Tibial nerve (tissue), 4 donors: ENCODE measurements at regions not wholly inside any gene's neighbourhood (a gene's known extent, or its start where the extent isn't known, plus 50 kb on each side); places are given as distances from the start of the nearest gene placed in this dataset.

Experiments used
- DNase-seq, 2 donors: peaks; one replicate each; pipeline ENCODE4 v3.0.0-alpha.2; 2019; ENCODE audit warnings: low spot score in 2 of 2
- H3K27ac ChIP-seq, 4 donors: fragments of 200-600 bp; sonication (generic) in 3 of 4; one replicate each; pipeline ENCODE4 v1.5.1; 2017 to 2019; ENCODE audit warnings: mild to moderate bottlenecking in 1 of 4
- H3K27me3 ChIP-seq, 2 donors: fragments of 200-600 bp; sonication (generic) in 1 of 2; one replicate each; pipeline versions ENCODE4 v1.5.1 to v1.6.0; 2017 to 2019
- H3K36me3 ChIP-seq, 3 donors: fragments of 200-600 bp; sonication (generic); one replicate each; pipeline ENCODE4 v1.5.1; 2018 to 2019
- H3K4me1 ChIP-seq, 4 donors: fragments of 200-600 bp; sonication (generic) in 3 of 4; one replicate each; pipeline ENCODE4 v1.5.1; 2017 to 2019
- H3K4me3 ChIP-seq, 4 donors: fragments of 200-600 bp; sonication (generic) in 3 of 4; one replicate each; pipeline ENCODE4 v1.5.1; 2017 to 2019; ENCODE audit warnings: mild to moderate bottlenecking in 1 of 4, moderate library complexity in 1 of 4
- H3K9me3 ChIP-seq, 4 donors: fragments of 200-600 bp; sonication (generic) in 3 of 4; one replicate each; pipeline ENCODE4 v1.5.1; 2017 to 2019
- CTCF ChIP-seq, 5 experiments: fragments of 200-600 bp in 3 of 5; fragments of 450-650 bp in 2 of 5; sonication (generic) in 3 of 5; IDR thresholded peaks; one replicate each; pipeline ENCODE4 v1.5.1; 2016 to 2019; ENCODE audit warnings: antibody characterized with exemption in 5 of 5, mild to moderate bottlenecking in 3 of 5, moderate library complexity in 2 of 5
- EP300 ChIP-seq, 2 donors: sonication (generic); formaldehyde crosslinking; IDR thresholded peaks; one replicate each; pipeline ENCODE4 v1.6.1; 2017; ENCODE audit warnings: antibody characterized with exemption in 2 of 2, mild to moderate bottlenecking in 1 of 2
- POLR2A ChIP-seq, 2 donors: fragments of 450-650 bp; IDR thresholded peaks; one replicate each; pipeline ENCODE4 v1.6.1; 2017; ENCODE audit warnings: antibody characterized with exemption in 2 of 2, mild to moderate bottlenecking in 2 of 2, moderate library complexity in 2 of 2
- WGBS, 2 donors: methylation state at CpG; one replicate each; pipeline ENCODE4 v1.1.5; 2018; 5-methylcytosine and 5-hydroxymethylcytosine counted together

DNA sequence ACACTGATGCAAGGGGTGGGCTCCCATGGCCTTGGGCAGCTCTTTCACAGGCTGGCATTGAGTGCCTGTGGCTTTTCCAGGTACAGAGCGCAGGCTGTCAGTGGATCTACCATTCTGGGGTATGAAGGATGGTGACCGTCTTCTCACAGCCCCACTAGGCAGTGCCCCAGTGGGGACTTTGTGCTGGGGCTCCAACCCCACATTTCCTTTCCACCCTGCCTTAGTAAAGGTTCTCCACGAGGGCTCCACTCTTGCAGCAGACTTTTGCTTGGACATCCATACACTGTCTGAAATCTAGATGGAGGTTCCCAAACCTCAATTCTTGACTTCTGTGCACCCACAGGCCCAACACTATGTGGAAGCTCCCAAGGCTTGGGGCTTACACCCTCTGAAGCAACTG lies 107.9 kb upstream of the ECI2 start:
- DNase-seq: no peak
- Histone ChIP-seq H3K4me1 (no peaks in the 10 kb centered on the region), H3K27me3 (no peaks in the 10 kb centered on the region), H3K4me3 (no peak overlapping the region), H3K36me3 (no peaks in the 10 kb centered on the region), H3K9me3 (peaks cover 0 to 19% (median 0%) of the 10 kb centered on the region in 4 donors), H3K27ac (no peak overlapping the region)
- 71 to 81% methylated on average over 2 to 3 of the region's 3 CpGs for WGBS, 2 donors
- TF ChIP-seq EP300 (IDR thresholded peaks at IDR 0.05): no peak
- TF ChIP-seq CTCF (IDR thresholded peaks at IDR 0.05): no peak
- TF ChIP-seq POLR2A (IDR thresholded peaks at IDR 0.05): no peak

- 79 to 88% methylated on average over 4 of the region's 4 CpGs for WGBS, 2 donors
- peaks cover 0 to 19% (median 0%) of the 10 kb centered on the region in 4 donors for H3K9me3 ChIP-seq
- no peaks in the 10 kb centered on the region for H3K27me3 ChIP-seq
- H3K4me3 ChIP-seq: no peak overlapping the region
- DNase-seq: no peak
- H3K4me1 ChIP-seq: no peaks in the 10 kb centered on the region
- TF ChIP-seq POLR2A (IDR thresholded peaks at IDR 0.05): no peak
- no peak overlapping the region for H3K27ac ChIP-seq
- no peaks in the 10 kb centered on the region for H3K36me3 ChIP-seq
Observed at GRCh38 chr6:4242601-4243000, 107.2 kb upstream of the ECI2 start.

GRCh38 chr6:4240148-4240547 lies 104.8 kb upstream of the ECI2 start:
- DNase-seq: no peak
- H3K27ac ChIP-seq: no peak overlapping the region
- no peaks in the 10 kb centered on the region for H3K36me3 ChIP-seq
- H3K9me3 ChIP-seq: peaks cover 0 to 14% (median 0%) of the 10 kb centered on the region in 4 donors
- no peak overlapping the region for H3K4me3 ChIP-seq
- TF ChIP-seq CTCF (IDR thresholded peaks at IDR 0.05) (no peak), EP300 (IDR thresholded peaks at IDR 0.05) (no peak), POLR2A (IDR thresholded peaks at IDR 0.05) (no peak)
- 94 to 98% methylated on average over 2 of the region's 2 CpGs for WGBS, 2 donors
- H3K4me1 ChIP-seq: no peaks in the 10 kb centered on the region
- no peaks in the 10 kb centered on the region for H3K27me3 ChIP-seq

DNA sequence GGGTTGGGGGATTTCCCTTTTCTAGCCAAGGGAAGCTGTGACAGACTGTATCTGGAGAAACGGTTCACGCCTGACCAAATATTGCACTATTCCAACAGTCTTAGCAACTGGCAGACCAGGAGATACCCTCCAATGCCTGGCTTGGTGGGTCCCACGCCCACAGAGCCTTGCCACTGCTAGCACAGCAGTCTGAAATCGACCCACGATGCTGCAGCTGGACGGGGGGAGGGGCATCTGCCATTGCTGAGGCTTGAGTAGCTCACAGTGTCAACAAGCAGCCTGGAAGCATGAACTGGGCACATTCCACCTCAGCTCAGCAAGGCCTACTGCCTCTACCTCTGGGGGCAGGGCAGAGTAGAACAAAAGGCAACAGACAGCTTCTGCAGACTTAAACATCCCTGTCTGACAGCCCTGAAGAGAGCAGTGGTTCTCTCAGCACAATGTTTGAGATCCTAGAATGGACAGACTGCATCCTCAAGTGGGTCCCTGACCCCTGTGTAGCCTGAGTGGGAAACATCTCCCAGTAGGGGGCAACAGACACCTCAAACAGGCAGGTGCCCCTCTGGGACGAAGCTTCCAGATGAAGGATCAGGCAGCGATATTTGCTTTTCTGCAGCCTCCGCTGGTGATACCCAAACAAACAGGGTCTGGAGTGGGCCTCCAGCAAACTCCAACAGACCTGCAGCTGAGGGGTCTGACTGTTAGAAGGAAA lies 89.9 kb upstream of the ECI2 start:
- H3K4me1 ChIP-seq: peaks cover 0 to 3% (median 0%) of the 10 kb centered on the region in 4 donors

DNA sequence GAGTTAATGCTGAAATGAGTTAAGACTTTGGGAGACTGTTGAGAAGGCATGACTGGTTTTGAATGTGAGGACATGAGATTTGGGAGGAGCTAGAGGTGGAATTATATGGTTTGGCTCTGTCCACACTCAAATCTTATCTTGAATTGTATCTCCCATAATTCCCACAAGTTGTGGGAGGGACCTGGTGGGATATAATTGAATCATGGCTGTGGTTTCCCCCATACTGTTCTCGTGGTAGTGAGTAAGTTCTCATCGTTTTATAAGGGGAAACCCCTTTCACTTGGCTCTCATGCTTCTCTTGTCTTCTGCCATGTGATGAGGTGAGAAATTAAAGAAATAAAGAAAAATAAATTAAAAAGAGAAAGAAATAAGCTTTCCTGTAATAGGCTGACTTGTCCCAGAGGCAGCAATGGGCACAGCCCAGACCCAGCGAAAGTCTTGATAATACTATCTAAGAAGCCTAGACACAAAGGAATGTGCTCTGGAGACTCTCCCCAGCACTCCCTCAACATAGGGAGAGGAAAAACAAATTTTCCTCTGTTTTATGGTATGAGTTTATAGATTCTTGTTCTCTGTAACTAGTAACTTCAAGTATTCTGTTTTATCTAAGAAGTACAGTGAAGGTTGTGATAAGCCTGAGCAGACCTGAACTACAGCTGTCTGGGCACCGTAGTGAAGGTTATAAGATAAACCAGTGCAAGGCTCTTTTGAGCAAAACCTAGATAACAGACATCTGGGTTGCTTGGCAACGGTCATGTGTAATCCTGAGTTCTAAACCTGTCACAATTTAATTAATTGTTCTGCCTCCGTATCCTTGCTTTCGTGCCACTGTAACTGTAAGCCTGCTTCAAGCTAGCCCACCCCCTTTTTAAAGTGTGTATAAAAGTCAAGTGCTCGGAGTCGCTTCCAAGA lies 88.9 kb upstream of the ECI2 start:
- DNase-seq: no peak
- H3K27ac ChIP-seq: no peak overlapping the region
- H3K4me3 ChIP-seq: no peak overlapping the region
- H3K27me3 ChIP-seq: no peaks in the 10 kb centered on the region
- H3K9me3 ChIP-seq: peaks cover 0 to 4% (median 0%) of the 10 kb centered on the region in 4 donors
- peaks cover 0 to 3% (median 0%) of the 10 kb centered on the region in 4 donors for H3K4me1 ChIP-seq
- TF ChIP-seq CTCF (IDR thresholded peaks at IDR 0.05): no peak
- no peak for TF ChIP-seq EP300 (IDR thresholded peaks at IDR 0.05)
- TF ChIP-seq POLR2A (IDR thresholded peaks at IDR 0.05): no peak
- 61 to 76% methylated on average over 9 of the region's 9 CpGs for WGBS, 2 donors
- H3K36me3 ChIP-seq: no peaks in the 10 kb centered on the region

More for the DNA sequence above, 89.9 kb upstream of the ECI2 start:
- Histone ChIP-seq H3K27me3 (no peaks in the 10 kb centered on the region), H3K9me3 (peaks cover 0 to 4% (median 0%) of the 10 kb centered on the region in 4 donors), H3K27ac (no peak overlapping the region), H3K4me3 (no peak overlapping the region), H3K36me3 (no peaks in the 10 kb centered on the region)
- no peak for DNase-seq
- WGBS, 2 donors: 68 to 86% methylated on average over 7 to 9 of the region's 9 CpGs
- no peak for TF ChIP-seq CTCF (IDR thresholded peaks at IDR 0.05)
- no peak for TF ChIP-seq EP300 (IDR thresholded peaks at IDR 0.05)
- TF ChIP-seq POLR2A (IDR thresholded peaks at IDR 0.05): no peak
